ENCODE measurements at regions not wholly inside any gene's neighbourhood (a gene's known extent, or its start where the extent isn't known, plus 50 kb on each side); places are given as distances from the start of the nearest gene placed in this dataset.

GRCh38 chr11:8317159-8317558, 53.5 kb upstream of the LMO1 start:
- H3K4me3 ChIP-seq = no peak overlapping the region
- H3K27me3 ChIP-seq (replicated peaks in 1 of 2; ENCODE audit: control insufficient read depth in 2 of 2, insufficient read depth in 2 of 2, low read length in 1 of 2) = no peaks in the 10 kb centered on the region
- no peak overlapping the region for H3K4me2 ChIP-seq (ENCODE audit: control insufficient read depth, insufficient read depth)
- ChIA-PET POLR2A (no interaction called here), RAD21 (ENCODE audit: unreplicated experiment) (no interaction called here), SMC1A (ENCODE audit: uncharacterized antibody, unreplicated experiment) (interaction anchor here (2.2 kb wide), 1 partner anchor 11 kb away, joined by 5 read pairs; no protein-coding TSS in a partner anchor), CTCF (interaction anchor here (0.6 to 1.3 kb wide), 4 partner anchors 11 to 249 kb away, joined by 3 to 4 read pairs (median 3); no protein-coding TSS in a partner anchor)
- no peaks in the 10 kb centered on the region for H4K20me1 ChIP-seq (ENCODE audit: control insufficient read depth, insufficient read depth)
- no peak for FAIRE-seq
- no TSS peak for BruUV-seq (replicated peaks)
- no peak for DNase-seq (ENCODE audit: low read depth, low spot score)
- H3K36me3 ChIP-seq (ENCODE audit: control insufficient read depth in 2 of 2, insufficient read depth in 2 of 2, low read length in 1 of 2) = no peaks in the 10 kb centered on the region
- H2AFZ ChIP-seq (ENCODE audit: control insufficient read depth, low read depth, low read length) = no peak overlapping the region
- ATAC-seq = no peak
- TF ChIP-seq, protein P1, sequence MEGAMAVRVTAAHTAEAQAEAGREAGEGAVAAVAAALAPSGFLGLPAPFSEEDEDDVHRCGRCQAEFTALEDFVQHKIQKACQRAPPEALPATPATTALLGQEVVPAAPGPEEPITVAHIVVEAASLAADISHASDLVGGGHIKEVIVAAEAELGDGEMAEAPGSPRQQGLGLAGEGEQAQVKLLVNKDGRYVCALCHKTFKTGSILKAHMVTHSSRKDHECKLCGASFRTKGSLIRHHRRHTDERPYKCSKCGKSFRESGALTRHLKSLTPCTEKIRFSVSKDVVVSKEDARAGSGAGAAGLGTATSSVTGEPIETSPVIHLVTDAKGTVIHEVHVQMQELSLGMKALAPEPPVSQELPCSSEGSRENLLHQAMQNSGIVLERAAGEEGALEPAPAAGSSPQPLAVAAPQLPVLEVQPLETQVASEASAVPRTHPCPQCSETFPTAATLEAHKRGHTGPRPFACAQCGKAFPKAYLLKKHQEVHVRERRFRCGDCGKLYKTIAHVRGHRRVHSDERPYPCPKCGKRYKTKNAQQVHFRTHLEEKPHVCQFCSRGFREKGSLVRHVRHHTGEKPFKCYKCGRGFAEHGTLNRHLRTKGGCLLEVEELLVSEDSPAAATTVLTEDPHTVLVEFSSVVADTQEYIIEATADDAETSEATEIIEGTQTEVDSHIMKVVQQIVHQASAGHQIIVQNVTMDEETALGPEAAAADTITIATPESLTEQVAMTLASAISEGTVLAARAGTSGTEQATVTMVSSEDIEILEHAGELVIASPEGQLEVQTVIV (IDR thresholded peaks at IDR 0.05; ENCODE audit: borderline replicate concordance, partially characterized antibody) = no peak
- TF ChIP-seq, protein P2, sequence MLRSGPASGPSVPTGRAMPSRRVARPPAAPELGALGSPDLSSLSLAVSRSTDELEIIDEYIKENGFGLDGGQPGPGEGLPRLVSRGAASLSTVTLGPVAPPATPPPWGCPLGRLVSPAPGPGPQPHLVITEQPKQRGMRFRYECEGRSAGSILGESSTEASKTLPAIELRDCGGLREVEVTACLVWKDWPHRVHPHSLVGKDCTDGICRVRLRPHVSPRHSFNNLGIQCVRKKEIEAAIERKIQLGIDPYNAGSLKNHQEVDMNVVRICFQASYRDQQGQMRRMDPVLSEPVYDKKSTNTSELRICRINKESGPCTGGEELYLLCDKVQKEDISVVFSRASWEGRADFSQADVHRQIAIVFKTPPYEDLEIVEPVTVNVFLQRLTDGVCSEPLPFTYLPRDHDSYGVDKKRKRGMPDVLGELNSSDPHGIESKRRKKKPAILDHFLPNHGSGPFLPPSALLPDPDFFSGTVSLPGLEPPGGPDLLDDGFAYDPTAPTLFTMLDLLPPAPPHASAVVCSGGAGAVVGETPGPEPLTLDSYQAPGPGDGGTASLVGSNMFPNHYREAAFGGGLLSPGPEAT (IDR thresholded peaks at IDR 0.05; ENCODE audit: low read depth) = no peak
- no peak for TF ChIP-seq PAX5 (IDR thresholded peaks at IDR 0.05; ENCODE audit: borderline replicate concordance, low read depth, low read length)
- TF ChIP-seq MYB (IDR thresholded peaks at IDR 0.05; ENCODE audit: borderline replicate concordance, low read depth, low read length) = no peak
- TF ChIP-seq, protein P3, sequence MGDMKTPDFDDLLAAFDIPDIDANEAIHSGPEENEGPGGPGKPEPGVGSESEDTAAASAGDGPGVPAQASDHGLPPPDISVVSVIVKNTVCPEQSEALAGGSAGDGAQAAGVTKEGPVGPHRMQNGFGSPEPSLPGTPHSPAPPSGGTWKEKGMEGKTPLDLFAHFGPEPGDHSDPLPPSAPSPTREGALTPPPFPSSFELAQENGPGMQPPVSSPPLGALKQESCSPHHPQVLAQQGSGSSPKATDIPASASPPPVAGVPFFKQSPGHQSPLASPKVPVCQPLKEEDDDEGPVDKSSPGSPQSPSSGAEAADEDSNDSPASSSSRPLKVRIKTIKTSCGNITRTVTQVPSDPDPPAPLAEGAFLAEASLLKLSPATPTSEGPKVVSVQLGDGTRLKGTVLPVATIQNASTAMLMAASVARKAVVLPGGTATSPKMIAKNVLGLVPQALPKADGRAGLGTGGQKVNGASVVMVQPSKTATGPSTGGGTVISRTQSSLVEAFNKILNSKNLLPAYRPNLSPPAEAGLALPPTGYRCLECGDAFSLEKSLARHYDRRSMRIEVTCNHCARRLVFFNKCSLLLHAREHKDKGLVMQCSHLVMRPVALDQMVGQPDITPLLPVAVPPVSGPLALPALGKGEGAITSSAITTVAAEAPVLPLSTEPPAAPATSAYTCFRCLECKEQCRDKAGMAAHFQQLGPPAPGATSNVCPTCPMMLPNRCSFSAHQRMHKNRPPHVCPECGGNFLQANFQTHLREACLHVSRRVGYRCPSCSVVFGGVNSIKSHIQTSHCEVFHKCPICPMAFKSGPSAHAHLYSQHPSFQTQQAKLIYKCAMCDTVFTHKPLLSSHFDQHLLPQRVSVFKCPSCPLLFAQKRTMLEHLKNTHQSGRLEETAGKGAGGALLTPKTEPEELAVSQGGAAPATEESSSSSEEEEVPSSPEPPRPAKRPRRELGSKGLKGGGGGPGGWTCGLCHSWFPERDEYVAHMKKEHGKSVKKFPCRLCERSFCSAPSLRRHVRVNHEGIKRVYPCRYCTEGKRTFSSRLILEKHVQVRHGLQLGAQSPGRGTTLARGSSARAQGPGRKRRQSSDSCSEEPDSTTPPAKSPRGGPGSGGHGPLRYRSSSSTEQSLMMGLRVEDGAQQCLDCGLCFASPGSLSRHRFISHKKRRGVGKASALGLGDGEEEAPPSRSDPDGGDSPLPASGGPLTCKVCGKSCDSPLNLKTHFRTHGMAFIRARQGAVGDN (IDR thresholded peaks at IDR 0.05) = no peak
- no peak for TF ChIP-seq KDM1A (IDR thresholded peaks at IDR 0.05; ENCODE audit: borderline replicate concordance)
- no peak for TF ChIP-seq CREB1 (IDR thresholded peaks at IDR 0.05; ENCODE audit: low read depth)
- TF ChIP-seq TBL1XR1 (IDR thresholded peaks at IDR 0.05; ENCODE audit: low read depth, low read length) = no peak
- no peak for TF ChIP-seq ZZZ3 (IDR thresholded peaks at IDR 0.05; ENCODE audit: control insufficient read depth, insufficient read length, low read depth)
- no peak for TF ChIP-seq ATF3 (IDR thresholded peaks at IDR 0.05; ENCODE audit: borderline replicate concordance, extremely low read depth, low read depth, low read length)
- TF ChIP-seq TAF1 (IDR thresholded peaks at IDR 0.05; ENCODE audit: borderline replicate concordance, low read depth, low read length) = no peak
- TF ChIP-seq SKIL (IDR thresholded peaks at IDR 0.05; ENCODE audit: low read depth, poor library complexity, severe bottlenecking) = no peak
- TF ChIP-seq MTA3 (IDR thresholded peaks at IDR 0.05; ENCODE audit: borderline replicate concordance, low read length) = no peak
- no peak for TF ChIP-seq SIX5 (IDR thresholded peaks at IDR 0.05; ENCODE audit: low read depth, low read length, severe bottlenecking)
- H3K27ac ChIP-seq (ENCODE audit: control insufficient read depth, insufficient read depth) = no peak overlapping the region
- no peaks in the 10 kb centered on the region for H3K4me1 ChIP-seq (ENCODE audit: control insufficient read depth, insufficient read depth, low read length)
- H3K79me2 ChIP-seq (ENCODE audit: control insufficient read depth, insufficient read depth, low read length) = no peaks in the 10 kb centered on the region
- 0% methylated on average over 2 of the region's 2 CpGs for WGBS (ENCODE audit: insufficient coverage, insufficient replicate concordance, low lambda C conversion rate, missing lambda C conversion rate)
- in situ Hi-C loops (cut with MboI) = no loop called here
- intact Hi-C loops (cut with micrococcal nuclease; ENCODE audit: unreplicated experiment) = no loop called here
- H3K9ac ChIP-seq (ENCODE audit: control insufficient read depth, insufficient read depth, low read length) = no peak overlapping the region
- H3K9me3 ChIP-seq (replicated peaks; ENCODE audit: control insufficient read depth, insufficient read depth, low read length) = no peaks in the 10 kb centered on the region
